Esophagus muscularis mucosa (tissue), 4 donors: ENCODE measurements at regions not wholly inside any gene's neighbourhood (a gene's known extent, or its start where the extent isn't known, plus 50 kb on each side); places are given as distances from the start of the nearest gene placed in this dataset.

ENCODE experiments used
- DNase-seq: peaks from one replicate; pipeline ENCODE4 v3.0.0-alpha.2; 2017; ENCODE audit errors: extremely low spot score
- H3K27ac ChIP-seq, 4 donors: fragments of 200-600 bp; sonication (generic); replicated peaks in 1 of 4; 1 replicate in 3 of 4; 2 replicates in 1 of 4; pipeline ENCODE4 v1.5.1; 2016 to 2019; ENCODE audit warnings: mild to moderate bottlenecking in 1 of 4
- H3K27me3 ChIP-seq, 4 donors: fragments of 200-600 bp; sonication (generic); one replicate each; pipeline versions ENCODE4 v1.5.1 to v1.6.0; 2016 to 2019
- H3K36me3 ChIP-seq, 4 donors: fragments of 200-600 bp; sonication (generic); one replicate each; pipeline ENCODE4 v1.5.1; 2016 to 2019
- H3K4me1 ChIP-seq, 4 donors: fragments of 200-600 bp; sonication (generic); one replicate each; pipeline ENCODE4 v1.5.1; 2016 to 2019
- H3K4me3 ChIP-seq, 4 donors: fragments of 200-600 bp; sonication (generic); 1 replicate in 2 of 4; 2 replicates in 2 of 4; pipeline ENCODE4 v1.5.1; 2016 to 2019; ENCODE audit warnings: mild to moderate bottlenecking in 4 of 4, moderate library complexity in 1 of 4
- H3K9me3 ChIP-seq, 4 donors: fragments of 200-600 bp; sonication (generic); 1 replicate in 3 of 4; 2 replicates in 1 of 4; pipeline ENCODE4 v1.5.1; 2016 to 2019
- CTCF ChIP-seq, 3 experiments: fragments of 200-600 bp in 2 of 3; fragments of 450-650 bp in 1 of 3; sonication (generic) in 2 of 3; IDR thresholded peaks; one replicate each; pipeline ENCODE4 v1.5.1; 2017 to 2019; ENCODE audit warnings: antibody characterized with exemption in 3 of 3, mild to moderate bottlenecking in 2 of 3, moderate library complexity in 1 of 3
- EP300 ChIP-seq: sonication (generic); formaldehyde crosslinking; IDR thresholded peaks from one replicate; pipeline ENCODE4 v1.6.1; 2017; ENCODE audit warnings: antibody characterized with exemption
- POLR2A ChIP-seq: fragments of 450-650 bp; IDR thresholded peaks from one replicate; pipeline ENCODE4 v1.6.1; 2017; ENCODE audit warnings: antibody characterized with exemption, moderate library complexity, mild to moderate bottlenecking, low read depth
- POLR2AphosphoS5 ChIP-seq, 2 donors: sonication (generic); formaldehyde crosslinking; IDR thresholded peaks; one replicate each; pipeline ENCODE4 v1.6.1; 2017; ENCODE audit warnings: antibody characterized with exemption in 2 of 2
- WGBS: methylation state at CpG from one replicate; pipeline ENCODE4 v1.1.5; 2018; 5-methylcytosine and 5-hydroxymethylcytosine counted together
- intact Hi-C: fragments of 100-400 bp; cut with DNase I; formaldehyde crosslinking; loops from one replicate; pipeline ENCODE4 v1.15.1; 2023

GRCh38 chr13:33925563-33925962 is 107.6 kb downstream of the RFC3 start:
- no peak for DNase-seq
- no peaks in the 10 kb centered on the region for H3K4me1 ChIP-seq
- WGBS = 100% methylated on average over 1 of the region's 1 CpG
- no peaks in the 10 kb centered on the region for H3K27me3 ChIP-seq
- no peak overlapping the region for H3K27ac ChIP-seq
- no peak for TF ChIP-seq POLR2A
- no peak for TF ChIP-seq CTCF (IDR thresholded peaks at IDR 0.05)
- no peak for TF ChIP-seq POLR2AphosphoS5 (IDR thresholded peaks at IDR 0.05)
- TF ChIP-seq EP300 = no peak
- no peaks in the 10 kb centered on the region for H3K9me3 ChIP-seq
- no peaks in the 10 kb centered on the region for H3K36me3 ChIP-seq
- H3K4me3 ChIP-seq = no peak overlapping the region
- intact Hi-C loops = no loop called here

- TF ChIP-seq EP300 (no peak), POLR2AphosphoS5 (IDR thresholded peaks at IDR 0.05) (no peak), POLR2A (no peak), CTCF (IDR thresholded peaks at IDR 0.05) (no peak)
- H3K27ac ChIP-seq = no peak overlapping the region
- no peaks in the 10 kb centered on the region for H3K27me3 ChIP-seq
- no peaks in the 10 kb centered on the region for H3K36me3 ChIP-seq
- H3K4me3 ChIP-seq = no peak overlapping the region
- no peak for DNase-seq
- 56% methylated on average over 1 of the region's 1 CpG for WGBS
- H3K4me1 ChIP-seq = no peaks in the 10 kb centered on the region
- intact Hi-C loops = no loop called here
- H3K9me3 ChIP-seq = no peaks in the 10 kb centered on the region
Observed at GRCh38 chr13:33927315-33927714, 109.4 kb downstream of the RFC3 start.

- Histone ChIP-seq H3K4me1 (peaks cover 0 to 11% (median 0%) of the 10 kb centered on the region in 4 donors), H3K9me3 (no peaks in the 10 kb centered on the region), H3K4me3 (no peak overlapping the region), H3K27ac (no peak overlapping the region), H3K36me3 (no peaks in the 10 kb centered on the region), H3K27me3 (no peaks in the 10 kb centered on the region)
- intact Hi-C loops = loop anchor here (5.0 kb wide), 1 partner anchor 1231 kb away; no protein-coding TSS in a partner anchor
- TF ChIP-seq POLR2A = no peak
- peak; percentile 45 to 51 (median 51) for TF ChIP-seq CTCF (IDR thresholded peaks at IDR 0.05)
- no peak for DNase-seq
- 87% methylated on average over 5 of the region's 5 CpGs for WGBS
Observed at GRCh38 chr13:33931397-33932311, 113.7 kb downstream of the RFC3 start.

DNA sequence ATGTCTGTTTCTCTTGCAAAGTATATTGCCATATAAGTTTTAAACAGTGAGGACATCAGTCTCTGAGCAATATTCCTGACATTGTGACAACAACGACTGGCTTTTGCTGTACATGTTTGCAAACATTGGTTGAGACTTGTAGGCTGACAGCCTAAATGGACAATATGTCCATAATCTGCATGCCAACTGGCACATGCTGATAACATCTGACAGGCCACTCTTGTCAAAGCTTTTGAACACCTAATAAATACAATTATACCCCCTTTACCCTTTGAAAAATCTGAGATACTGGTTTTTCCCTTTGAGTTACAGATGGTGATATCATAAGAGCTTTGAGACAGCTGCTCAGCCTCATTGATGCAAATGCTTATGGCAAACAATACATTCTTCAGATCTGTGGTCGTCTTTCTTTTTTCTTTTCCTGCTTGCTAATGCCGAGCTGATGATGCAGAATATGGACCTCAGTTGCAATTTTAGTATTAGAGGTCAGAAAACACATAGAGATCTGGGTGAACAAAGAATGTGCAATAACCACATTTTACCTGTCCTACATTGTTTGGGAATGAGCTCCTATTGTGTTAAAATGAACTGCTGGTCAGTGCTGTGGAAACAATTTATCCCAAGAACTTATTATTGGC is 114.9 kb downstream of the RFC3 start:
- no peaks in the 10 kb centered on the region for H3K27me3 ChIP-seq
- 86% methylated on average over 3 of the region's 3 CpGs for WGBS
- intact Hi-C loops = loop anchor here (5.0 kb wide), 1 partner anchor 1229 kb away; no protein-coding TSS in a partner anchor
- DNase-seq = no peak
- no peak overlapping the region for H3K27ac ChIP-seq
- H3K36me3 ChIP-seq = no peaks in the 10 kb centered on the region
- H3K4me3 ChIP-seq = no peak overlapping the region
- H3K9me3 ChIP-seq = no peaks in the 10 kb centered on the region
- H3K4me1 ChIP-seq = peaks cover 0 to 11% (median 0%) of the 10 kb centered on the region in 4 donors
- TF ChIP-seq POLR2AphosphoS5 (IDR thresholded peaks at IDR 0.05) (no peak), CTCF (IDR thresholded peaks at IDR 0.05) (no peak)
